ENCODE measurements at regions not wholly inside any gene's neighbourhood (a gene's known extent, or its start where the extent isn't known, plus 50 kb on each side); places are given as distances from the start of the nearest gene placed in this dataset.

- no peak for TF ChIP-seq CREB1 (IDR thresholded peaks at IDR 0.05; ENCODE audit: low read depth)
- TF ChIP-seq, protein P1, sequence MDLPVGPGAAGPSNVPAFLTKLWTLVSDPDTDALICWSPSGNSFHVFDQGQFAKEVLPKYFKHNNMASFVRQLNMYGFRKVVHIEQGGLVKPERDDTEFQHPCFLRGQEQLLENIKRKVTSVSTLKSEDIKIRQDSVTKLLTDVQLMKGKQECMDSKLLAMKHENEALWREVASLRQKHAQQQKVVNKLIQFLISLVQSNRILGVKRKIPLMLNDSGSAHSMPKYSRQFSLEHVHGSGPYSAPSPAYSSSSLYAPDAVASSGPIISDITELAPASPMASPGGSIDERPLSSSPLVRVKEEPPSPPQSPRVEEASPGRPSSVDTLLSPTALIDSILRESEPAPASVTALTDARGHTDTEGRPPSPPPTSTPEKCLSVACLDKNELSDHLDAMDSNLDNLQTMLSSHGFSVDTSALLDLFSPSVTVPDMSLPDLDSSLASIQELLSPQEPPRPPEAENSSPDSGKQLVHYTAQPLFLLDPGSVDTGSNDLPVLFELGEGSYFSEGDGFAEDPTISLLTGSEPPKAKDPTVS (IDR thresholded peaks at IDR 0.05; ENCODE audit: low read depth, low read length) = no peak
- no peak for TF ChIP-seq GABPA (IDR thresholded peaks at IDR 0.05; ENCODE audit: low read depth)
- no peak for TF ChIP-seq NBN (IDR thresholded peaks at IDR 0.05)
These were observed 182.2 kb downstream of the WDR11 start (continued) for GRCh38 chr10:121033366-121033765.

DNA sequence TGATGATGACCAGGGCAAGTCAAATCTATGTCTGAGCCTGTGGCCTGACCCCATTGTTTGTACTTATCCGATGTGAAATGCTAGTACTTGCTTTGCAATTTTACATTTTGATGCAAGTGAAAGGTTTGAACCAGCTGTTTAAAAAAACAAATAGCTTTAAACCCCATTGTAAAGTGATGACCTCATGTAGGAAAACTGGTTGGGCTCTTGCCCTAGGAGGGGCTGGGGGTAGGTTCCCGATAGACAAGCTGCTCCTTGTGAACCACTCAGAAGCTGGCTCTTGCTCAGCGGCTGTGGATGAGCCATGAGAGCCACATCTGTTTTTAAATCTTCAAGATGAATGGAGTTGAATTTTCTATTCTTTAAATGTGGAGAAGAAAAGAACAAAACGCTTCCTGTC is 185.3 kb downstream of the WDR11 start:
- no peak overlapping the region for H3K4me3 ChIP-seq
- no peaks in the 10 kb centered on the region for H3K27me3 ChIP-seq (replicated peaks in 1 of 2; ENCODE audit: control insufficient read depth in 2 of 2, insufficient read depth in 2 of 2, low read length in 1 of 2)
- no peak for TF ChIP-seq ESRRA (IDR thresholded peaks at IDR 0.05; ENCODE audit: low read length)
- no peak for TF ChIP-seq GABPA (IDR thresholded peaks at IDR 0.05; ENCODE audit: low read depth)
- TF ChIP-seq NKRF (conservative IDR thresholded peaks at IDR 0.05) = no peak
- no peak for TF ChIP-seq MYB (IDR thresholded peaks at IDR 0.05; ENCODE audit: borderline replicate concordance, low read depth, low read length)
- TF ChIP-seq KDM1A (IDR thresholded peaks at IDR 0.05; ENCODE audit: borderline replicate concordance) = no peak
- TF ChIP-seq SUZ12 (IDR thresholded peaks at IDR 0.05; ENCODE audit: unreplicated experiment) = no peak
- no peak for TF ChIP-seq SREBF2 (IDR thresholded peaks at IDR 0.05; ENCODE audit: low read length)
- TF ChIP-seq RFX5 (IDR thresholded peaks at IDR 0.05; ENCODE audit: low read depth, low read length) = no peak
- TF ChIP-seq IKZF1 (conservative IDR thresholded peaks at IDR 0.05) = no peak
- no peak for TF ChIP-seq TCF3 (IDR thresholded peaks at IDR 0.05; ENCODE audit: borderline replicate concordance, insufficient read depth, low read depth, low read length)
- TF ChIP-seq SIN3A (IDR thresholded peaks at IDR 0.05; ENCODE audit: low read depth, low read length) = no peak
- no peak for TF ChIP-seq TARDBP (IDR thresholded peaks at IDR 0.05; ENCODE audit: borderline replicate concordance)
- no peak for TF ChIP-seq EZH2 (IDR thresholded peaks at IDR 0.05; ENCODE audit: borderline replicate concordance, control insufficient read depth, low read depth, low read length)
- TF ChIP-seq DPF2 (IDR thresholded peaks at IDR 0.05) = no peak
- TF ChIP-seq WRNIP1 (IDR thresholded peaks at IDR 0.05; ENCODE audit: borderline replicate concordance, low read depth, low read length) = no peak
- no peak for TF ChIP-seq TCF12 (IDR thresholded peaks at IDR 0.05; ENCODE audit: low read depth, low read length)
- intact Hi-C loops (cut with micrococcal nuclease; ENCODE audit: unreplicated experiment) = no loop called here
- ATAC-seq (no peak), FAIRE-seq (no peak), DNase-seq (ENCODE audit: low read depth, low spot score) (no peak)
- in situ Hi-C loops (cut with MboI) = no loop called here
- POLR2A ChIA-PET = no interaction called here
- no peaks in the 10 kb centered on the region for H3K36me3 ChIP-seq (ENCODE audit: control insufficient read depth in 2 of 2, insufficient read depth in 2 of 2, low read length in 1 of 2)
- no peaks in the 10 kb centered on the region for H3K9me3 ChIP-seq (replicated peaks; ENCODE audit: control insufficient read depth, insufficient read depth, low read length)
- no peaks in the 10 kb centered on the region for H3K4me1 ChIP-seq (ENCODE audit: control insufficient read depth, insufficient read depth, low read length)
- BruUV-seq (replicated peaks) = no TSS peak
- SMC1A ChIA-PET (ENCODE audit: uncharacterized antibody, unreplicated experiment) = no interaction called here
- H4K20me1 ChIP-seq (ENCODE audit: control insufficient read depth, insufficient read depth) = no peaks in the 10 kb centered on the region
- CTCF ChIA-PET = no interaction called here
- no peak overlapping the region for H2AFZ ChIP-seq (ENCODE audit: control insufficient read depth, low read depth, low read length)
- WGBS (ENCODE audit: insufficient coverage, insufficient replicate concordance, low lambda C conversion rate, missing lambda C conversion rate) = 29% methylated on average over 4 of the region's 4 CpGs
- RAD21 ChIA-PET (ENCODE audit: unreplicated experiment) = no interaction called here
- H3K27ac ChIP-seq (ENCODE audit: control insufficient read depth, insufficient read depth) = no peak overlapping the region
- H3K9ac ChIP-seq (ENCODE audit: control insufficient read depth, insufficient read depth, low read length) = no peak overlapping the region
- H3K4me2 ChIP-seq (ENCODE audit: control insufficient read depth, insufficient read depth) = no peak overlapping the region
- no peaks in the 10 kb centered on the region for H3K79me2 ChIP-seq (ENCODE audit: control insufficient read depth, insufficient read depth, low read length)

All from GM12878 (cell line).